GM21723 (cell line): ENCODE measurements at regions not wholly inside any gene's neighbourhood (a gene's known extent, or its start where the extent isn't known, plus 50 kb on each side); places are given as distances from the start of the nearest gene placed in this dataset.
"Not testable (repeated sequence)": the region's sequence is repeated elsewhere in the genome, so short reads cannot be mapped to it uniquely, and the experiment has no call there.

ENCODE experiments used
- ATAC-seq: cut with Tn5 transposase; IDR thresholded peaks from one replicate; pipeline ENCODE4 v1.9.1; 2021; ENCODE audit warnings: mild to moderate bottlenecking, moderate library complexity; ENCODE audit not compliant: unreplicated experiment

DNA sequence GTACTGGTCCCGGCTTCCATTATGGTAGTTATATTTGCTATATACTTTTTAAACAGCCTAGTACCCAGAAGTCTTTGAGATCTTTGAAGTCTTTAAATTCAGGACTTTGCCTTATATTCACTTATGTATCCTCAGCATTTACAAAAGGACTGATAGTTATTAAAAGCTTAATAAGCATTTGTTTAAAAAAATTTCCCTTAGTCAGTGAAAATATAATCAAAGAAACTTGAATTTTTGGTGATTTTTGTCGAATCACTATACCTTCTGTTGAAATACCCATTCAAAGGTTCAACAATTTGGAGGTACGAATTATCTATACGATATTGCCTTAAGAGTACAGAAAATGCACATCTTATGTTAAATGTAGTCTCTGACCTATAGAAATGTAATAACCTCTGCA, 721.4 kb downstream of the NSUN3 start:
- ATAC-seq: no peak

DNA sequence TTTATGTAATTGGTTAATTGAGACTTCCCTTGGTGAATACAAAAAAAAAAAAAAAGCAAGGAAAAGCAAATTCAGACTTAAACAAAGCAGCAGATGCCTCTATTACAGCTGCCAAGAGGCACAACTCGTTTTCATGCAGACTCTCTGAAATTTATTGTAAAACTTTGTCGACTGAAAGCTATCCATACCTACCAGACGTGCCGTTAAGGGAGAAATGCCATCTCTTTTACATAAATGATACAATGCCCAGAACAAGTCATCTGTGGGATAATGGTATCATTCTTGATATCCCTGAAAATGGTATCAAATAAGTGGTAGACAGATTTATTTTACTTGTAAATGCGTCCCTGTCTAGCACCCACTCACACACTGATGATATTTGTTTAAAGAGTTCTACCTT, 724.2 kb downstream of the NSUN3 start:
- ATAC-seq: no peak

DNA sequence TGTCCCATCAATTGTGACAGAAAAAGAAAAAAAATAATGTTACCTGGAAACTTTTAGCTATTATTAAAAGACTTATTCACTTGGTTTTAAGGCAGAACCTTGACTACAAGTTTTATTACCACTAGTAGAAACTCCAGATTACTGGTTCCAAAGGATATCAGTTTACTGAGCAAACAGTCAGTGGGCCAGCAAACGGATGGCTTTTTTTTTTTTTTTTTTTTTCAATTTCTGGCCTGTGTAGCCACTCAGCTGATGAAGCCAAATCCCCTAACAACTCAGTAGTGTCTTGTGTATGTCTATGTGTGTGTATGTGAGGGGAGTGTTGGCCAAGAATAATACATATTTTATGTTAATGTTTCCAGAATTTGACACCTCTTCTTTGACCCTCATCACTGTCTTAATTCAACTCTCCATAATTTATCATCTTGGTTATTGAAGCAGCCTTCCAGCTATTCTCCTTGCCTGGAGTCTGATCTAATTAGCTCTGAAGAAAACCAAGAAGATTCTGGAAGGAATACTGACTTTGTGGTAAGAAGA, 724.9 kb downstream of the NSUN3 start:
- no peak for ATAC-seq

DNA sequence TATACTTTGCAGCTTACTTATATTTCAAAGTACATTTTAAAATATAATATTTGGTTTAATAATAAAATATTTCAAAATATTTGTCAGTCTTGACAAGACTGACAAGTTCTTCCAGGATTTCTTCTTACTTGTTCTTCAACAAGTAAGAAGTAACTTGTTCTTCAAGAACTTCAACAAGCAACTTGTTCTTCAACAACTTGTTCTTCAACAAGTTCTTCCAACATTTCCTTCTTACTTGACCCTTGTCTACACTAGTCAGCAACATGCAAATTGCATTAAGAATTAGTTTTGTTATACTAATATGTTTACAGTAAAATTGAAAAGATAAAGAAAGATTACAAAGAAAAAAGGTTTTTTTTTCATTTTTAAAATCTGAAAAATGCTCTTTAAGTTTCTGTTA, 731.7 kb downstream of the NSUN3 start:
- no peak for ATAC-seq

DNA sequence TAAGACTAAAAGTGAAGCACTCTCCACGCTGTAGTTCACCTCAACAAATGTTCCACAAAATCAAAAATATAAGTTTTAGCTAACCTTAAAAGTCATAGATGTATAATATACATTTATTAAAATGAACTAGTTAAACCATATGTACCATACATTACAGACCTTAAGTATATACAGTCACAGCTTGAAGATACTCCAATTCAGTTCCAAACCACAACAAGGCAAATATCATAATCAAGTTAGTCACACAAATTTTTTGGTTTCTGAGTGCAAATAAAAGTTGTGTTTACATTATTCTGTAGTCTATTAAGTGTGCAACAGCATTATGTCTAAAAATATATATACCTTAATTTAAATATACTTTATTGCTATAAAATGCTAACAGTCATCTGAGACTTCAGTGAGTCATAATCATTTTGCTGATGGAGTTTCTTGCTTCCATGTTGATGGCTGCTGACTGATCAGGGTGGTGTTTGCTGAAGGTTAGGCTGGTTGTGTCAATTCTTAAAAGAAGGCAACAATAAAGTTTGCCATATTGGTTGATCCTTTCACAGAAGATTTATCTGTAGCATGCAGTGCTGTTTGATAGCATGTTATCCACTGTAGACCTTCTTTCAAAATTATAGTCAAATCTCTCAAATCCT, 736.7 kb downstream of the NSUN3 start:
- no peak for ATAC-seq

DNA sequence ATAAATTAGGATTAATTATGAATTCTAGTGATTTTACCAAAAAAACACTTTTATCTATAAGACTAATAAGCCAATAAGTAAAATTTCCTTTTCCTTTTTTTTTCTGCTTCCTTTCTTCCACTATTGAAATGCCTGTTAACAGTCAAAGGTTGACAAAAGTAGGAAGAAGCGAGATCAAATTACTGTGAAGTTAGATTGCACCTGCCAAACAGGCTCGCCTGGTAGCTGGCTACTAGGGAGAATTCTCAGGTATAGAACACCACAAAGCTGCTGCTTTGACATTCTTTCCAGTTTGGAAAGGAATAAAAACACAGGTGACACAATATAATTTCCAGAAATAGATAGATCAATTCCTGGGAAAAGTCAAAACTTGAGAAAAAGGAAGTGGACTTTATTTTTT, 749.0 kb downstream of the NSUN3 start:
- no peak for ATAC-seq

DNA sequence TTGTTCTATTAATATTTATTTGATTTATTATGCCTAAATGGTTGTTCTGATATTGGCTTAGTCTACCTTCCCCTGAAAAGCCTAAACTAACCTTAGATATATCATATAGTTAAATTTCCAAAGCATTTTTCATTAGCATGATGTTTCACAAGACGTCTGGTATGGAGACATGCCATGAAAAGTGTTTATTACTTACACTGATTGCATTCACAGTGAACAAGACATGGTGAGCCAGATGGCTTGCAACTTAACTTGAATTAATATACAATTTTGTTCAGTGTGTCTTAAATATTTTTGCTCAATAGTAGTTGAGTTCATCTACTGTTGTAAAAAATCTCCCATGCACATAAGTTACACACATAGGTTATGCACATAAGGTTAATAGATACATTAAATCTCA, 758.4 kb downstream of the NSUN3 start:
- ATAC-seq: no peak

DNA sequence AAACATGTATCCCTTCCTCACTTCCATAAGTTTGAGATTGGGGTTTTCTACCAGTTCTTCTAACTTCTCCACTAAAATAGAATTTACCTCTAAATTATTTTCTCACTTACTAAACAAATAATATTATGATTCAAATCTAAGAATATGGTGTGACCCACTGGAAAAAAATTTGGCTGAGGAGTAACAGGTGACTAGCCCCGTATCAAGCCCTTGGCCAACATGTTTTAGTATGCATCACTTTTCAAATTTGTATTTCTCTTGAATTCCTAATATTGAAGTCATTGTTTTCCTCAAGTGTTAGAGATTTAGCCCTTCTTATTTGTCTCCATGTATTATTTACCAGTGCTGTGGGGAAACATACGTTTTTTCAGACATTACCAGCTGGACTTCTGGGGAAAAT, 759.4 kb downstream of the NSUN3 start:
- no peak for ATAC-seq

DNA sequence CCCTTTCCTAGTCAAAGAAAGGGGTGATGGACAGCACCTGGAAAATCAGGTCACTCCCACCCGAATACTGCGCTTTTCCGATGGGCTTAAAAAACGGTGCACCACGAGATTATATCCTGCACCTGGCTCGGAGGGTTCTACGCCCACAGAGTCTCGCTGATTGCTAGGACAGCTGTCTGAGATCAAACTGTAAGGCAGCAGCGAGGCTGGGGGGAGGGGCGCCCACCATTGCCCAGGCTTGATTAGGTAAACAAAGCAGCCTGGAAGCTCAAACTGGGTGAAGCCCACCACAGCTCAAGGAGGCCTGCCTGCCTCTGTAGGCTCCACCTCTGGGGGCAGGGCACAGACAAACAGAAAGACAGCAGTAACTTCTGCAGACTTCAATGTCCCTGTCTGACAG, 783.4 kb downstream of the NSUN3 start:
- ATAC-seq: not testable (repeated sequence)

DNA sequence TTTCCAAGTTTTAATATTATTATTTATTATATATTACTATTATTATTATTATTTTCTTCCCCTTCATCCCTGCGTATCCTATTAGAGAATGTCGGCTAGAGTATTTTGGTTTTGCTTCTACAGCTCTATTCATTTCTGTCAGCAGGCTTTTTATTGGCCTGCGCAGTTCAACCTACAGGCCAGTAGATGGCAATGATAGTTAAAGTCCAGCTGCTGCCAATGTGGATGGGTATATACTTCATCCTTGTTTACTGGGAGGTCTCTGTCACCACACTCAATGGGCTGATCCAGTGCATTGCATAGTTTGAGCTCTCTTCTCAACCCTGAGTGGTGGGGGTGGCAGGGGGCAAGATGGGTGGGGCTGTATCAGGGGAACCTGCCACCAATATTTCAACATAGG, 799.8 kb downstream of the NSUN3 start:
- no peak for ATAC-seq

DNA sequence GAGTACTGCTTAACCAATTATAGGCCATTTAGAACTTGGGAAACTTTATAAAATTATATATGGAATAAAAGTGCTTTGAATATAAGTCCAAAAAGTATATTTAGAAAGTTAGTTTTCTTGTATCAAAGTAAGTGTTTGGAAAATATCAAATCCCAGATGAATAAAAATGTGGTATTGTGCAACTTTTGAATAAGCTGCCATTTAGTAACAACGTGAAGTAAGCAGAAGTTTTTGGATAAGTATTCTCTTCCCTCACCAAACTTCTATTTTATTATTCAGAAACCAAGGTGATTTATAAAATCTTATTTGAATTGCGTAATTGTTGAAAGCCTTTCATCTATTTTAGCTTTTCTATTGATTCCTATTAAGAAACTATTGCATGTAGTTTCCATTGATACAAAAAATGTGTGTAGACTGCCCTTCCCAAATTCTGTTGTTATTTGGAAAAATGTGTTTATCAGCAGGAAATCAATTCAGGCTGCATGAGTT, 806.2 kb downstream of the NSUN3 start:
- no peak for ATAC-seq

DNA sequence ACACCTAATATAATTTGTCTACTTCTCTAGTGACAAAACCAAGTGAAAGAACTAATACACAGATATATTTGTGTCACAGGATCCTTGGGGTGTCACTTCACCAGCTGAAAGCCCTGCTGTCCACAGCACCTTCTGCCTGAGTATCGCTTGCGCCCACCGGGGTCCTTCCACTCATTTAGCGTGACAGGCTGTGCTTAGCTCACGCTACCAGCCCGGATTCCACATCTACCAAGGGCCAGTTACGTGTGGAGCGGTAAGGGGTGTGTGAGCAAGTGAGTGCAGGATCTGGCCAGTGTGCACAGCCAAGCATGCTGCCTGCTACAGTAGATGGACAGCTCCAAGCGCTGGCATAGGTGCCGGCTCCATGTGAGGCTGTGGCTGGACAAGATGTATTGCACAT, 810.9 kb downstream of the NSUN3 start:
- no peak for ATAC-seq

DNA sequence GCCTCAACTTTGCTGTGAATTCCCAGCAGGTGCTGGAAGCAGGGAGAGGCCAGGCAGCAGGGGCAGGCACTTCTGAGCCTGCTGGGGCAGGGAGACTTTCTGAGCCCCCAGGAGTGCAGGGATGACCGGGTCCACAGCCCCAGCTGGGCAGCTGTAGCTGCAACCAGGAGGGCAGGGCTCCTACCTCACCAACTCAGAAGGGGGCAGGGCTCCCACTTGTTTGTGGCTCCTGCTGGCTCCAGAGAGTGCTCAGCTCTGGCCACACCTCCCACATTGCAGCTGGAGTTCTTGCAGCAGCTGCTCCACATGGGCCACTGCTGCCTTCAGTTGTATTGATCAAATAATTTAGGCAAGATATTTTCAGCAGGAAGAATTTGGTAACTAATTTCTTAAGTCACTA, 812.3 kb downstream of the NSUN3 start:
- no peak for ATAC-seq

DNA sequence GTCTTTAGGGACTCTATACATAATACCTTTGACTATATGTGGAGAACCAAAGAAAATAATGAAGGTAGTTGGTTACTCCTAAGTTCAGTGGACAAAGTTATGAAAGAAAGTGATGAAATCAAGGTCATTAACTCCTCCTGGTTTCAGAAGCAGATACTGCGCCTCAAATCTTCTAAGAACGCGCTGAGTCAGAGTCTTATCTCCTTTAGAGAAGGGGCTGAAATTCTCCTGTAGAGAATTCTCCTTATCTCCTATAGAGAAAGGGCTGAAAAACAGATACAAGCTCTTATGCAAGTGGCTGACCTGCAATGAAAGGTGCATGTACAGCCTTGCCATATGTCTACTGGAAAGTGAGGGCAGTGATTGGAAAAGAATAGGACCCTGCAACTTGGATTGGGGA, 824.2 kb downstream of the NSUN3 start:
- ATAC-seq: no peak

DNA sequence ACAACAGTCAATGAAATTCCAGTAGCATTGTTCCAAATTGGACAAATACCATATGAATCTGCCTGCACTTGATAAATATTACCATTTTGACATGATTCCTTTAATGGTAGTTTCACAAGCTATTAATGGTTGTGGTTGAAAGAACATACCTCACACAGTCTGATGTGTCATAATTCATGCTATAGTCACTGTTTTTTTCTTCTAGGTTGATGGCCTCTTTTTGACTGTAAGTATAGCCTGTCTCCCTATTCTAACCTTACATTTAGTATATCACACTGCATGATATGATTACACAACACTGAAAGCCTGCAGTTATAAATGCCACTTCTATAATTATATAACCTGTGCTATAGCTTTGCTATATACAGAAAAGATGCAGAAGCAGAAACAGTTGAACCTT, 834.1 kb downstream of the NSUN3 start:
- no peak for ATAC-seq

DNA sequence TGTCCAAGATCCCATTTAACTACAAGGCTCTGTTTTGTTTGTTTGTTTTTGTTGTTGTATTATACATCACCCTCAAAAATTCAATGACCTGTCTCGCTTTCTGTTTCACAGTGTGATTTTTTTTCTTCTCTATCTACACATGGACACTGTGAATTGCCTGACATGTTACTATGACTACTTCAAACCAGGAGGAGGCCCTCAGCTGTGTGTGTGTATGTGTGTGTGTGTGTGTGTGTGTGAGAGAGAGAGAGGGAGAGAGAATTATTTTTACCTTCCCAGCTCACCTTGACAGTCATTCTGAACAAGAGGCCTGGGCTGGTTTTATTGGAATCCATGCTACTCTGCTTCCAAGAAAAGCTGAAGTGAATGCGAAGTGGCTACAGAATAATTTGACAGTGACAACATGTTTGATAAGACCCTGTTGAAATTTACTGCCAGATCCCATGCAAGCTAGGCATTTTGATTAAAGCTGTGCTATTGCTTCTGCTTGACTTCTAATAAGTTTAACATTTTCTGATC, 841.4 kb downstream of the NSUN3 start:
- no peak for ATAC-seq

DNA sequence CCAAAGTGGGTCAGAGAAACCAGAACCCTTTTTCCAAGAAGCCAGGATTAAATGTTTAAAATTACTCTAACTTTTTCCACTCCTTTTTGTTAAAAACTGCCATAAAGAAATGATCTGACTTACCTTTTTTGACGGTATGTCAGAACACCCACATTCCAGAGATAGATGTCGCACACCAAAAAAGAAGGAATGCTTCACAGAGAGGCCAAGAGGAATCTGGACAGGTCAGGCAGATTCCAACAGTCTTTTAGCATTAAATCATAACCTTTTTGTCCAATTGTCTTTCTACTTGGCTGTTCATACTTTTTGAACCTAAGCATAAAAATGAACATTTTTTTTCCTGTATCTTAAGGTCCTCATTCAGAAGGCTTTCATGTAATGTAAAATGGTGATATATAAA, 846.9 kb downstream of the NSUN3 start:
- ATAC-seq: no peak

DNA sequence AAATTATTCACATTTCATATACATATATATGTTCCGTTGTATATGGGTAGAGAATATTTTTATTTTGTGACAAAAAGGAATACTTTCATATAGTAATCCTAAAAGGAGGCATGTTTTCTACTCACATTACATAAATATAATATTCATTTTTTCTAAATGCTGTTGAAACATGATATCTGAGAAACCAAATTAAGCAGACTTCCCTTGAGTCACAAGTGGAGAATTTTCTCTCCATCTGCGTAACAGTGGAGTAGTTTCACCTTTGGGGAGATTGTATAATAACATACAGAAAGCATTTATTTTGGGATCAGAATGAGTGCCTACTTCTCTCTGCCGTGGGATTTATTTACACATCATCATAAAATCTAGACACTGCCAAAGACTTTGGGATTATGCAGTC, 849.8 kb downstream of the NSUN3 start:
- no peak for ATAC-seq

DNA sequence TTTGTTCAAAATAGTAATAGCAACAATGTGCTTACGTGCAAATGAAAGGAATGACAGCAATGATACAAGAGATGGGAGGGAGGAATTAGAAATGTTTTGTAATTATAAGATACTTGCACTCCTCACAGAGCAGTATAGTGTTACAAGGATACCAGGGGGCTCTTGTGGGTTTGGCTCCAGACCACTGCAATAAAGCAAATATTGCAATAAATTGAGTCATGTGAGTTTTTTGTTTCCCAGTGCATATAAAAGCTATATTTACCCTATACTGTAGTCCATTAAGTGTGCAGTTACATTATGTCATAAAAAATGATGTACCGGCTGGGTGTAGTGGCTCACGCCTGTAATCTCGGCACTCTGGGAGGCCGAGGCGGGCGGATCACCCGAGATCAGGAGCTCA, 864.3 kb downstream of the NSUN3 start:
- ATAC-seq: no peak

DNA sequence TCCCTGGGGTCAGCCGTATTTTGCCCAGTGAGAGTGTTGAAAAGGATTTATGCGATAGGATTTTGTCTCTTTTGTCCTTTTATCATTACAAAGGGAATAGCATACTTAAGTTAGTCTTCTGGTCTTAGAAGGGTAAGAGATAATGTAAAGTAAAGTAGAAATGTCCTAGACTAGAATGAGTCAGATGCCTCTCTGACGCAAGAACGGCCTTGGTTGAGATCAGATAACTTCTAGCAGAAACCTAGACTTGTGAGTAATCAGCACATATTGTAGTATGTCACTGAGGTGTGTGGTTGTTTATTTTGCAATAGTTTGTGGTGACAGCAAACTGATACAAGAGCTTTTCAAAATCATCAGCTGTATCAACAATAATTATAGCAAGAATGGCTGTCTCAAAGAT, 866.1 kb downstream of the NSUN3 start:
- ATAC-seq: no peak

DNA sequence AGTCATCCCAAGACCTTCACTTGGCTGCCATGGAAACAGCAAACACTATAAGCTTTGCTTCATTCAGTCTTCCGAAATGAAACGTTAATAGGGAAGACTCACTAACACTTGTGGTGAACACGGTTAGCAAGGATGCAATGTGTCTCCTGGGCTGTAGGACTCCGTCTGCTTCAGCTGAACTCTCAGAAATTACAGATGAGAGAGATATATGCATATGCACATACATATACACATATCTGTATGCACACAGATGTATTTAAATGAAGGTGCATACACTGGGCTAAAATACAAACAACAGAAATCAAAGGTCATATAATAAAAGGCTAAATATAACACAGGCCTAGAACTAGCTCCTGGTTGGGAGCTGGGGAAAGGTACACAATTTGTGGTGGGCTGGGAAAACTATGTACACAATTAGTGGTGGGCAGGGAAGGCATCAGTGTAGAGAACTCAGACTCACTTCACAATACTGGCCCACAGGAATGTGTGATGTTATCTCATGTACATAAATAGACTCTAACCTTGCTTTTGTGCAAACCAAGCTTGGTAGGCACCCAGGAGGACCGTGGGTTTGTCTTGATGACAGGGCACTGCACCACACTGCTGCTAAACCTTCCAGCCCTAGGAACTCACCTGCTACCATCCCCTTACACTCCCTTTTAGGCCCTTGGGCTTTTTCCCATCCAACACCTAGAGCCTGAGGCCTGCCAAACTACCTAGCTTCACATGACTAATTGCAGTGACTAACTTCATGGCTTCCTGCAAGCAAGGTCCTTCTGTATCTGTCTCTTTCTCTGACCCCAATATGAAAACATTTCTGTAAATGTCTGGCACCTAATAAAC, 873.1 kb downstream of the NSUN3 start:
- ATAC-seq: no peak

DNA sequence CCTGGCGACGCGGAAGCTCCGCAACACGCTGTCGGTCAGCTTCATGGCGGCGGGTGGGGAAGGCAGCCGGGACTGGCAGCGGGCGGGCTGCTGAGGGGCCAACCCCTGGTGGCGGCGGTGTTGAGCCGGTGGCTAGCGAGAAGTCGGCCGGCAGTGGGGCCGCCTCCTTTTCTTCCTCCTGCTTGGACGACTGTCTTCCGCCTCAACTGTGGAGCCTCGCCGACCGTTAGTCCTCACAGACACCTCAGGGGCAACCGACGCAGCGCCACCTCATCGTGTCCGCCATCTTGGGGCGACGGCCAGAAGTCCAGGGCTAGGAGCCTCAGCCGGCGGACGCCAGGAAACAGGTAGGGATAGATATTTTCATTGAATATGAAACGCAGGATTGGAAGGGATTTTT, 875.1 kb downstream of the NSUN3 start:
- no peak for ATAC-seq
